ENCODE measurements at regions not wholly inside any gene's neighbourhood (a gene's known extent, or its start where the extent isn't known, plus 50 kb on each side); places are given as distances from the start of the nearest gene placed in this dataset.

DNA sequence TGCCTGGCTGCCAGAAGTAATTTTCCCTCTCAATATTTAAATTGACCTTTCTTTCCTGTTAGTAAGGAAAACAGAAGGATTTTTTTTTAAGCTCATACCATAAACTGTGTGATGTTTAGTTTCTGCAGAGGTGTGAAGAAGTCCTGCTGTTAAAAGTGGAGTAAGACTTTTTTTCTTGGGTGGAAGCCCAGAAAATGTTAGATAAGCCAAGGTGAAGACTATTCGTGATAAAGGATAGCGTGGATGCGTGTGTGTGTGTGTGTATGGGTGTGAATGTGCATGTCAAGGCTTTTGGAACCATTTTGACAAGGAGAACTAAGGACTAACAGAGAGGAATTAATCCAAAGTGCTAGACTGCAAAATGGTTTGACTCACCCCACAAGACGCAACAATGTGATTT is 152.9 kb upstream of the SEL1L start:
- ChIA-PET POLR2A (no interaction called here), CTCF (no interaction called here)
- no peaks in the 10 kb centered on the region for H3K27me3 ChIP-seq (ENCODE audit: control insufficient read depth, insufficient read depth, low read length)
- no peak overlapping the region for H3K27ac ChIP-seq (ENCODE audit: low read depth, low read length)
- H3K9me3 ChIP-seq (ENCODE audit: control insufficient read depth, insufficient read depth, low read length) = peaks cover 3% of the 10 kb centered on the region; the same call in 1 of the 2 replicates
- TF ChIP-seq, protein P1, sequence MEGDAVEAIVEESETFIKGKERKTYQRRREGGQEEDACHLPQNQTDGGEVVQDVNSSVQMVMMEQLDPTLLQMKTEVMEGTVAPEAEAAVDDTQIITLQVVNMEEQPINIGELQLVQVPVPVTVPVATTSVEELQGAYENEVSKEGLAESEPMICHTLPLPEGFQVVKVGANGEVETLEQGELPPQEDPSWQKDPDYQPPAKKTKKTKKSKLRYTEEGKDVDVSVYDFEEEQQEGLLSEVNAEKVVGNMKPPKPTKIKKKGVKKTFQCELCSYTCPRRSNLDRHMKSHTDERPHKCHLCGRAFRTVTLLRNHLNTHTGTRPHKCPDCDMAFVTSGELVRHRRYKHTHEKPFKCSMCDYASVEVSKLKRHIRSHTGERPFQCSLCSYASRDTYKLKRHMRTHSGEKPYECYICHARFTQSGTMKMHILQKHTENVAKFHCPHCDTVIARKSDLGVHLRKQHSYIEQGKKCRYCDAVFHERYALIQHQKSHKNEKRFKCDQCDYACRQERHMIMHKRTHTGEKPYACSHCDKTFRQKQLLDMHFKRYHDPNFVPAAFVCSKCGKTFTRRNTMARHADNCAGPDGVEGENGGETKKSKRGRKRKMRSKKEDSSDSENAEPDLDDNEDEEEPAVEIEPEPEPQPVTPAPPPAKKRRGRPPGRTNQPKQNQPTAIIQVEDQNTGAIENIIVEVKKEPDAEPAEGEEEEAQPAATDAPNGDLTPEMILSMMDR (IDR thresholded peaks at IDR 0.05; ENCODE audit: low read depth, low read length) = no peak
- no peak for DNase-seq (ENCODE audit: low read depth, low spot score)
- H3K4me3 ChIP-seq (ENCODE audit: low read depth, low read length) = no peak overlapping the region

DNA sequence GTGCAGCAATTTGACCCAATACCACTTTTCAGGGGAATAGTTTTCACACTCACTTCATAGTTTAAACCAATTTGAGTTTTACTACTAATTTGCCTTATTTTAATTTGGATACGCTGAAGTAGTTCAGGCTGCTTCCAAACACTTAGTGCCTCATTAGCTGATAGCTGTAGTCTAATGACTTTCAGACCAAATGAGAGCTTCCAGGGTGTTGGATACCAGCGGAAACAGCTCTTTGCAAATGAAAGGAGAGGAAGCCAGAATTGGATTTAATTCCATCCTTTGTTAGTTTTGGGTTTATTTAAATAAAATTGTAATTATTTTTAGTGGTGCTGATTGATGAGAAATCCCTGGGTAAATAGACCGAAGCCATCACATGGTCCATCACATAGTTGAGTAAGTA is 158.3 kb upstream of the SEL1L start:
- ChIA-PET POLR2A (no interaction called here), CTCF (no interaction called here)
- Histone ChIP-seq H3K4me3 (ENCODE audit: low read depth, low read length) (no peak overlapping the region), H3K9me3 (ENCODE audit: control insufficient read depth, insufficient read depth, low read length) (peaks cover 16% of the 10 kb centered on the region), H3K27ac (ENCODE audit: low read depth, low read length) (no peak overlapping the region), H3K27me3 (ENCODE audit: control insufficient read depth, insufficient read depth, low read length) (no peaks in the 10 kb centered on the region)
- TF ChIP-seq, protein P1 (IDR thresholded peaks at IDR 0.05; ENCODE audit: low read depth, low read length) = no peak
- no peak for DNase-seq (ENCODE audit: low read depth, low spot score)

DNA sequence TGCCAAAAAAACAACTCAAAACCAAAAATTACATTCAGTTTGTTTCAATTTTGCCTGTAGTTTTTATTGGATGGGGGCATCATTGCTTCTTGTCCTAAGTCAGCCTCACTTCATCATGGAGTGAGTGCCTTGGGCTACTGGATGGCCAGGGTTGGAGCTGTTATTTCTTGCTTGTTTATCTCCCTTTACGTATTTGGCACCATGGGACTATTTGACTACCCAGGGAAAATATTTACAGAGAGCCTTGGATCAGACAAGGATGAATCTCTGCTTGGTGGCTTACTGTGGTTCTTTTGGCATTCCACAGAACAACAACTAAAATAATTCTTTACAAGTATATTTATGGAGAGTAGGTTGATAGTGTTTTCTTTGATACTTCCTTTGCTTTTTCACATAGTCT is 160.8 kb upstream of the SEL1L start:
- DNase-seq (ENCODE audit: low read depth, low spot score) = no peak
- POLR2A ChIA-PET = no interaction called here
- CTCF ChIA-PET = no interaction called here
- Histone ChIP-seq H3K27me3 (ENCODE audit: control insufficient read depth, insufficient read depth, low read length) (no peaks in the 10 kb centered on the region), H3K27ac (ENCODE audit: low read depth, low read length) (no peak overlapping the region), H3K4me3 (ENCODE audit: low read depth, low read length) (no peak overlapping the region), H3K9me3 (ENCODE audit: control insufficient read depth, insufficient read depth, low read length) (peaks cover 13% of the 10 kb centered on the region)
- TF ChIP-seq, protein P1 (IDR thresholded peaks at IDR 0.05; ENCODE audit: low read depth, low read length) = no peak

DNA sequence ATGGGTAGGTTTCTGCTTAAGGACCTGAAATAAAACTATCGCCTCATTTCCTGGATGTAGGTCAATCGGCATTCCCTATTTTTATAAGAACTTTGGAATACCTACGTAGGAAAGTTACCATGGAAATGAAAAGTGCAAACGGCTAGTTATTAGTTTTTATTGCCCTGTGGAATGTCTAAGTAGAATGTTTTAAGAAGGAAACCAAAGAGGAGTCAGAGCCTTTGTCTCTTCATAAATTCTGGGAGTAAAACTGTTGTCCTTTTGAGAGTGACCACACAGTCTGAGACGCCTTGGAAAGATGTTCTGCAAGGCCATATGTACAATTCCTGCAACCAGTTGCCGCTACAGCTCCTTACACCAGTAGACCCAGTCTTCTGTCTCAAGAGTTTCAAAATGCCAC is 176.0 kb upstream of the SEL1L start:
- TF ChIP-seq, protein P1 (IDR thresholded peaks at IDR 0.05; ENCODE audit: low read depth, low read length) = no peak
- Histone ChIP-seq H3K27ac (ENCODE audit: low read depth, low read length) (no peak overlapping the region), H3K4me3 (ENCODE audit: low read depth, low read length) (no peak overlapping the region), H3K9me3 (ENCODE audit: control insufficient read depth, insufficient read depth, low read length) (peaks cover 9% of the 10 kb centered on the region; the same call in 1 of the 2 replicates), H3K27me3 (ENCODE audit: control insufficient read depth, insufficient read depth, low read length) (no peaks in the 10 kb centered on the region)
- ChIA-PET CTCF (interaction anchor here (1.3 kb wide), 1 partner anchor 11 kb away, joined by 3 read pairs; no protein-coding TSS in a partner anchor), POLR2A (no interaction called here)
- DNase-seq (ENCODE audit: low read depth, low spot score) = no peak

DNA sequence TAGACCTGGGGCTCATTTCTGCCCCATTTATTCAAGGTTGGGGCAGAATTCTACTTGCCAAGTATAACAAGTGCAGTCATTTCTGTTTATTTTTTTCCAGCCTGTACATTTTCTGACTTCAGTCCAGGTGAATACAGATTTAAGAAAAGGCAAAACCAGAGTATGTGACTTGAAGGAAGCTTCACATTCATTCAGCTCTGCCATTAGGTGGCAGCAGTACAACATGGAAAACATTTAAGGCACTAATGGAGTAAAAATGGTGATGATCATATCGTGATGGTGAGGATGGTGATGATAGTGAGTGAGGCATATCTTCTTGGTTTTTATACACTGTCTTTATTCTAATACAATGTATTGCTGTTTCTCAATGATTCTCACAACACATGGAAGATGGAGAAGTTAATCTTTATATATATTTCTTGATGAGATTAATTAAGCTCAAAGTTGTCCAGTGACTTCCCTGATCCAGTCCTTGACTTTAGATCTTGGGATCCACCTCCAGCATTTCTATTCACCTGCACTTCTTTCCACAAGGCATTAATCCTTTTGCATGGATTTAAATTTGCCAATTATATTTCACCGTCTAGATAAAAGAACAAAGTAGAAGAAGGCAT is 176.7 kb upstream of the SEL1L start:
- no peak for DNase-seq (ENCODE audit: low read depth, low spot score)
- Histone ChIP-seq H3K9me3 (ENCODE audit: control insufficient read depth, insufficient read depth, low read length) (peaks cover 9% of the 10 kb centered on the region; the same call in 1 of the 2 replicates), H3K27ac (ENCODE audit: low read depth, low read length) (no peak overlapping the region), H3K27me3 (ENCODE audit: control insufficient read depth, insufficient read depth, low read length) (no peaks in the 10 kb centered on the region), H3K4me3 (ENCODE audit: low read depth, low read length) (no peak overlapping the region)
- POLR2A ChIA-PET = no interaction called here
- CTCF ChIA-PET = interaction anchor here (1.3 kb wide), 1 partner anchor 10 kb away, joined by 3 read pairs; no protein-coding TSS in a partner anchor
- TF ChIP-seq, protein P1 (IDR thresholded peaks at IDR 0.05; ENCODE audit: low read depth, low read length) = no peak
